Stimulated activated CD8-positive, alpha-beta memory T cell treated with anti-CD3 and anti-CD28 coated beads, Interleukin-4, amount 100 ng/mL, for 24 hours (primary cell): ENCODE measurements at regions not wholly inside any gene's neighbourhood (a gene's known extent, or its start where the extent isn't known, plus 50 kb on each side); places are given as distances from the start of the nearest gene placed in this dataset.
"Not testable (repeated sequence)": the region's sequence is repeated elsewhere in the genome, so short reads cannot be mapped to it uniquely, and the experiment has no call there.

Experiments
- DNase-seq: peaks from one replicate; pipeline ENCODE4 v3.0.0-alpha.2; 2020; ENCODE audit warnings: low read depth

DNA sequence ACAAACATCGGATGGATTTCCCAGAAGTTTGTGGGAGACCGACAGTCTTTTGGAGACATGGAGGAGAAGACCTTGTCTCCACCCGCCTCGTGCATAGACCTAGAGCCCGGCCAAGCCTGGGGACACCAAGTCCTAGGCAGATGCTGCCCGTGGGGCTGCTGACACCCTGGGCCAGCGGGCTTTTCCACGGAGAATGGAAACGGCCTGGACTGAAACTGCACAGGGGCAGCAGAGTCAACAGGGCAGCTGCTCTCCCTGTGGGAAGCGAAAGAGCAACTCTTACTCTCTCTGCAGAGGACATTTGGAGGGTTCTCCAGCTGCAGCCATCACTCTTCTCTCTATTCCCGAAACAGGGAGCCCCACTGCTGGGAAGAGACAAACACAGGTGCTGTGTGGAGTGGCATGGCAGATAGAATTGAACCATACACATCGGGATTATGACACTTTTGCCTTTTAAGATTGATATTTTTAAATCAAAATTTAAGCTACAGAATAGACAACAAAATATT is 401.2 kb downstream of the THBS2 start:
- DNase-seq: no peak

GRCh38 chr6:168851460-168852375 is 401.9 kb downstream of the THBS2 start:
- DNase-seq: no peak

DNA sequence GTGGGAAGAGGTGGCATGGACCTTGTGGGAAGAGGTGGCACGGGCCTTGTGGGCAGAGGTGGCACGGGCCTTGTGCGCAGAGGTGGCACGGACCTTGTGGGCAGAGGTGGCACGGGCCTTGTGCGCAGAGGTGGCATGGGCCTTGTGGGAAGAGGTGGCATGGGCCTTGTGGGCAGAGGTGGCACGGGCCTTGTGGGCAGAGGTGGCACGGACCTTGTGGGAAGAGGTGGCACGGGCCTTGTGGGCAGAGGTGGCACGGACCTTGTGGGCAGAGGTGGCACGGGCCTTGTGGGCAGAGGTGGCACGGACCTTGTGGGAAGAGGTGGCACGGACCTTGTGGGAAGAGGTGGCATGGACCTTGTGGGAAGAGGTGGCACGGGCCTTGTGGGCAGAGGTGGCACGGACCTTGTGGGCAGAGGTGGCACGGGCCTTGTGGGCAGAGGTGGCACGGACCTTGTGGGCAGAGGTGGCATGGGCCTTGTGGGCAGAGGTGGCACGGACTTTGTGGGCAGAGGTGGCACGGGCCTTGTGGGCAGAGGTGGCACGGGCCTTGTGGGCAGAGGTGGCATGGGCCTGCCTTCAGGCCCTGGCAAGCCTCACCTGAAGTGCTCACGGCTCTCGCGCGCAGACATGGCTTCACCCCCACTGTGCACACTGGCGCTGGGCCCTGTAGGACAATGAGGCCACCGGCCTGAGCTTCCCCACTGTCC is 403.5 kb downstream of the THBS2 start:
- not testable (repeated sequence) for DNase-seq

DNA sequence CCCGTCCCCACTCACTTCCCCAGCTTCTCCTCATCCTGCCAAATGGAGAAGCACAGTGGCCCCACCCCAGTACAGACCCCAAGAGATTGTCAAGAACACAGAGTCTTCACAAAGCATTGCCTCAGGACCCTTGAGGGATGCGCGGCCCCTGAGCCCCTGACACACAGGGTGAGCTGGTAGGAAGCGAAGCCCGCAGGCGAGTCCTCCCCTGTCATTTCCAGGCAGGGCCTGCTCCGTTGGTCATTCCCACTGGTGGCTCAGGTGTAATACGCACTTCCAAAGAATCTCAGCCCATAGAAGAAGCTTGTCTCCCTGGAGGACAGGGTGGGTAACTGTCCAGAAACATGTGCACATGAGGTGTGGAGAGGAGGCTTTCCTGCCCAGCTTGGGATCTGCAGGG is 404.2 kb downstream of the THBS2 start:
- no peak for DNase-seq

GRCh38 chr6:168848797-168849196 is 404.8 kb downstream of the THBS2 start:
- no peak for DNase-seq

DNA sequence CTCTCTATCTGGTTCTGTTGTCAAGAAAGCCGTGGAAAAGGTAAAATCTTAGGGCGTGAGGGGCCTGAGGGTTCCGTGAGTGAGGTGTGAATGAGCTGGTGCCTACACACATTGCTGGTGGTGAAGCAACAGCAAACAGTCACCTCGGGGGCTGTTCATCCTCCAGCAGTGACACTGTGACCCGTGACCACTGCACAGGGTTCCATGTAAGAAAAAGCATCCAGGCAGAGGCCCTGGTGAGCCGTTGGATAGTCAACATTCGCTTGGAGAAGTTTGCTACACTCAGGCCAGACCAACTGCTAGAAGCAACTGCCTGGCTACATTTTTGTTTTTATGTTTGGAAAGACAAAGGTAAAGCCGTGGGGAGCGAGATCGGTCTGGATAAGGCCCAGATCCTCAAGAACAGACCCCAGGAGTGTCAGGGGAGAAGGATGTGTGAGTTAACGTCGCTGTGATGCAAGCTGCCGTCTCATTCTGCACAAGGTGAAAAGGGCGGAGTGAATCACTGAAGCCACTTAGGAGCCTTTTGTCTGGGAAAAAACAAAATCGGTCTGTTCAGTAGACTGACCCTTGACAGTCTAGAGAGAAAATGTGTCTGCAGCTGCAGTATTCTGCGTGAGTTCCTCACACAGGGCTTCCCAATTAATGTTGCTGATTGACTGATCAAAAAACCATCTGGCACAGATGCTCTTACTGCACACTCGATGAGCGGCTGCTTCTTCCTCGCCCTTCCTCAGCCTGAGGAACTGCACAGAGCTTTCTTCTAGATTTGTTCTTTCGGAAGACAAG is 404.0 kb downstream of the SMOC2 start:
- DNase-seq: no peak

DNA sequence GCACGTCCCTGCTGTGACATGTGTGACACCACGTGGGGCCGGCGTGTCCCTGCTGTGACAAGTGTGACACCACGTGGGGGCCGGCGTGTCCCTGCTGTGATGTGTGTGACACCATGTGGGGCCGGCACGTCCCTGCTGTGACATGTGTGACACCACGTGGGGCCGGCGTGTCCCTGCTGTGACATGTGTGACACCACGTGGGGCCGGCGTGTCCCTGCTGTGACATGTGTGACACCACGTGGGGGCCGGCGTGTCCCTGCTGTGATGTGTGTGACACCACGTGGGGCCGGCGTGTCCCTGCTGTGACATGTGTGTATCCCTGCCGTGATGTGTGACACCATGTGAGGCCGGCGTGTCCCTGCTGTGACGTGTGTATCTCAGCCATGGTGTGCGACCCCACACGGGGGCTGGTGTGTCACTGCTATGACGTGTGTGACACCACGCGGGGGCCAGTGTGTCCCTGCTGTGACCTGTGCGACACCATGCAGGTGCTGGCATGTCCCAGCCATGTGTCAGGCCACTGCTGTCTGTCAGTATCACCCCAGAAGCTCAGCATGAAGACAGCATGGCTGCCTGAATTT is 401.7 kb downstream of the SMOC2 start:
- DNase-seq: not testable (repeated sequence)

- DNase-seq: no peak
Observed at GRCh38 chr6:168841609-168842278, 400.8 kb downstream of the SMOC2 start.

- DNase-seq: not testable (repeated sequence)
Observed at GRCh38 chr6:168840932-168841331, 399.9 kb downstream of the SMOC2 start.

- DNase-seq: not testable (repeated sequence)
Observed at GRCh38 chr6:168840299-168840698, 399.3 kb downstream of the SMOC2 start.

- no peak for DNase-seq
Observed at GRCh38 chr6:168838037-168838399, 397.0 kb downstream of the SMOC2 start.

DNA sequence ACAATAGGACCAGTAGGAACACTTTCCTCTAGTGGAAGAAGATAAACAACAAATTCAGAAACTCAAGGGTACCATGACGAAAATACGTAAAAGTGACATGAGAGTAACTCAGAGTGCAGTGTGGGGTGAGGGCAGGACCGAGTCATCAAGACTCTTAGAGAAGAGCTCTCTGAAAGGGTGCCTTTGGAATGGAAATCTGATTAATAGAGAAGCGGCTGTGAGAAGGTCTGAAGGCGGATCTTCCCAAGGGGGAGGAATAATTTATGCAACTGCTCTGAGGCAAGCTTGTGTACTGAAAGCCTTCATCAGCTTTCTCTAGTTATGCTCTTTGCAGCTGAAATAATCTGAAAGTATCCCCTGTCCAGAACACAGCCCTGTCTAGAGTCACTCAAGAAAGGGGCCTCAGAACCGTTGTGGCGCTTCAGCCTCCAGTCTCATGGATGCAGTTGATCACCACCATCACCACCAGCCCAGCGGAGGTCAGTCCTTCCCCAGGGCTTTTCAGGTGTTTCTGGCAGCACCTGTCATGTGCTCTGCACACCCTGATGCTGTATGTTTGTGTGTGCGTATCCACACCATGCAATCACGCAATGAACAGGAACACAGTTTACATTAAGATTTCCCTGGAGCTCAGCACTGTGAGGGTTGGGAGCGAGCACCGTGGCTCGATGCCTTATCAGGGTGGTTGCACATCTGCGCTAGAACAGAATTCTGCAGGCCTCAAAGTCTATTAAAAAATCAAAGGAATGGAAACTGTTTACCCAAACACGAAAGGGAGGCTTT is 396.5 kb downstream of the SMOC2 start:
- DNase-seq: no peak

DNA sequence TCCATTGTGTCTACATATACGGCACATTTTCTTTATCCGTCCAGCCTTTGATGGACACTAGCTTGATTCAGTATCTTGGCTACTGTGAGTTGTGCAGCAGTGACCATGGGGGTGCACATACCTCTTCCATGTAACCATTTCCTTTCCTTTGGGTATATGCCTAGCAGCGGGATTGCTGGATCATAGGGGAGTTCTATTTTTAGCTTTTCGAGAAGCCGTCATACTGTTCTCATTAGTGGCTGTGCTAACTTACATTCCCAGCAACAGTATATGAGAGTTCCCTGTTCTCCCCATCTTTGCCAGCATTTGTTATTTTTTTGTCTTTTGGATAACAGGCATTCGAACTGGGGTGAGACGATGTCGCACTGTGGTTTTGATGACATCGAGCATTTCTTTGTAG is 395.0 kb downstream of the SMOC2 start:
- DNase-seq: no peak

DNA sequence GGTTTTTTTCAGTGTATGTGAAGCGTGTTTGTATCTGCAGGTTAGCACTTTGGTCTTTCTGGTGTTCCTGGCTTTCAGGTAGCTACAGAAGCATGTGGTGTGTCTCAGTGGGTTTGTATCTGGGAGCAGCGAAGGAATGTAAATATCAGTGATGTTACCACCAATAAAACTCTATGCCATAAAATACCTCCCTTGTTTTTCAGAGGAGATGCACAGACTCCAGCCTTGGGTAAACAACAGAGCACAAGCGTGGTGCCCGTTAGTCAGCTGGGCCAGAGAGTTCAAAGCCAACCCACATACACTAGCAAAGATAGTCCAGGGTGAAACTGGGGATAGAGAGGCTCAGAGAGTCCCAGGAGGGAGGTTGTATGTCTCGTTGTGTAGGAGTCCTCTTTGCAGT is 393.8 kb downstream of the SMOC2 start:
- no peak for DNase-seq

- no peak for DNase-seq
Observed at GRCh38 chr6:168834042-168834587, 393.1 kb downstream of the SMOC2 start.

DNA sequence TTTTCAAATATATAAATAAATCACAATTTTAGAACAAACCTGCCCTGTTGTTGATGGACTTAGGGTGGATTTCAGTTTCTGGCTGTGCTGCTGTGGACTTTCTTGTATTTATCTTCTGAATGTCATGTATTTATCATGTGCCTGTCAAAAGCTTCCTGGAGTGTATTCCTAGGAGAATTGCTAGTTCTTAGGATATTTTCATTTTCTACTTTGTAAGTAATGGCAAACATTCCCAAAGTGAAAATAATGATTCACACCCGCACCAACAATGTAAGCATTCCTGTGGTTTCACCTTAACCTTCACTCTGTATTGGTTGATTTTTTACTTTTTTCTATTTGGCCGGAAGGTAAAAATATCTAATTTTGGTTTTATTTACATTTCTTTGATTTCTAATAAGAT is 387.8 kb downstream of the SMOC2 start:
- no peak for DNase-seq

DNA sequence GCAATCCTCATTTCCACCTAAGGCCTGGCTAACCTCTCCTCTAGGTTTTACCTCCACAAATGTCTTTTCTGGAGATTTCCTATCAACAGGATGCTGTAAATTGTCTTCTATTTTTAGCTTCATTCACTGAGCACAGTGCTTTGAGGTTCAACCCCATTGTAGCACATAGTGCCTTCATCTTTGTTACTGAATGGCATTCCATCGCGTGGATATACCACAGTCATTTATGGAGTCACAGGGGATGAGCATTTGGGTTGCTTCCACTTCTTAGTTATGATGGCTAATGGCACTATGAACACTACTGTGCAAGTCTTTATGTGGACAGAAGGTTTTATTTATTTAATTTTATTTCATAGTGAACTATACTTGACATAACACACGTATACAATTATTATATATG is 387.1 kb downstream of the SMOC2 start:
- DNase-seq: no peak

DNA sequence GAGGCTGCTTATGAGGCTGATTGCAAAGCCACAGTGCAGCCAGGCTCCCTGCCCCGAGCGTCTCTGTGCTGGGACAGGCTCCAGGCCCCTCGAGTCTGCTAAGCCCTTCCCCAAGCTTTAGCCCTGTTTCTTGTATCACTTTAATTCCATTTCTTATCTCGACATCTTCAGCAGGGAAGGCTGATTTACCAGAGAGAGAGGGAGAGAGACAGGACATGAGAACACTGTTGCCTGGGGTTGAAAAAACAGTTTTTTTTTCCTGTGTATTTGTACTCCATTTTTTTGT is 386.5 kb downstream of the SMOC2 start:
- DNase-seq: no peak

DNA sequence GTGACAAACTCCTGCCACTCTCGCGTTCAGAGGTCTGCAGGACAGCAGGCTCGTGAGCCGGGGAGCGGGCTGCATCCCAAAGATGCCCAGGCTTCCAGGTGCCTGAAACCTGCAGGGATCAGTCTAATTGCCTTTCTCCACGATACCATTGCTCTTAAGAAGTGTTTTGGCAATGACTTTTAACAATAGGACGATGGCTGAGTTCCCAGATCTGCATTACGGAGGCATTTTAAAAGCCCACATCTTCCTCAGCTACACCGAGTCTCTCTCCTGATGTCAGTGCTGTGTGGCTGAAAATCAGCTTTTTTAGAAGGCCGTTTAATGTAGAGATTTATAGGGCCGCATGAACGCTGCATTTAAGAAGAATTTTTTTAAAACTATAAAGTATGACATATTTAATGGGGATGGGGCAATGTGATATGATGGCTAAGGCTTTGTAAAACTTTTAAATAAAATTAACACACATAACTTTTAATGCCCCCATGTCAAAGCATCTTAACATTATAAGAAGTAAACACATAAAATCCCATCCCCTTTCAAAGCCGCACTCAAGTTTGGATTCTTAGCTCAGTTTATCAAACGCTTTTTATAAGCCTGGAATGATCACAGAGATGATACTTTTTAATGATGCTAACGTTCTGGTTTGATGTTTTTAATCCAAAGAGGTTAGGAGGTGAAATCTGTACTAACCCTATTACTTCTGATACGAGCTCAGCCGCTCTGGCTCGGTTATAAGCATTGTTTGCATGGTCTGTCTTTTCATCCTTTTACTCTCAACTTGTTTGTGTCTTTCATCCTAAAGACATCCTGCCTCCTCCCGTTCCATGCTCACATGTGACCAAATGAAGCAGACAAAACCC is 386.0 kb downstream of the SMOC2 start:
- DNase-seq: no peak

DNA sequence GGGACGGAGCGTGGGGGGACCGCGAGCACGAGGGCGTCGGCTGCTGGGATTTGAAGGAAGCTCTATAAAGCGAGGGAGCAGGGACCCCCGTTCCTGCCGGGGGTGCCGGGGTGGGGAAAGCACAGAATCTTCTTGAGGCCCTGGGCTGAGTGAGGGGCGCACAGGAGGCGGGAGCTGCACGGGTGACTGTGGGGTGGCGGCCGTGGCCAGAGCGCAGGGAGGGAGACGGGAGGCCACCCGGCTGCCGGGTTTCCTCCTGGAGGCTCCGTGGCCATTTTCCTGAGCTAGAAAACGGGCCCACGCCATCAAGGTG is 385.1 kb downstream of the SMOC2 start:
- no peak for DNase-seq
